ENCODE measurements at regions not wholly inside any gene's neighbourhood (a gene's known extent, or its start where the extent isn't known, plus 50 kb on each side); places are given as distances from the start of the nearest gene placed in this dataset.

DNA sequence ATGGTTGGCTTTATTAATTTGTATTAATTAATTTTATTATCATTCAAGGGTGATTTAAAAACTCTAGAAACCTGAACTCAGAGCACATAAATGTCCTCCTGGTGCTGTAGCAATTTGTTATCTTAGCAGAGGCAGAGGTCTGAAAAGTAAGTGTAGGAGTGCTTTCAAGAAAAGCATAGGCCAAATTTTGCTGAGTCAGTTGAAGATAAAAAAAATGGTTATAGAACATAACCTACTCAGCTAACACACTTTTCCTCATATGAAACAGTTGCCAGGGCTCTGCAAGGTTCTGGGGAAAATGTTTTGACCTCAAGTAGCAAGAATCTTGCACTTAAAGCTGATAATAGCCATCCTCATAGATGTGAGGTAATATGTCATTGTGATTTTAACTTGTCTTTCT, 53.5 kb upstream of the CHODL start:
- DNase-seq (ENCODE audit: extremely low read depth, low read depth): no peak
- TF ChIP-seq, protein P1, sequence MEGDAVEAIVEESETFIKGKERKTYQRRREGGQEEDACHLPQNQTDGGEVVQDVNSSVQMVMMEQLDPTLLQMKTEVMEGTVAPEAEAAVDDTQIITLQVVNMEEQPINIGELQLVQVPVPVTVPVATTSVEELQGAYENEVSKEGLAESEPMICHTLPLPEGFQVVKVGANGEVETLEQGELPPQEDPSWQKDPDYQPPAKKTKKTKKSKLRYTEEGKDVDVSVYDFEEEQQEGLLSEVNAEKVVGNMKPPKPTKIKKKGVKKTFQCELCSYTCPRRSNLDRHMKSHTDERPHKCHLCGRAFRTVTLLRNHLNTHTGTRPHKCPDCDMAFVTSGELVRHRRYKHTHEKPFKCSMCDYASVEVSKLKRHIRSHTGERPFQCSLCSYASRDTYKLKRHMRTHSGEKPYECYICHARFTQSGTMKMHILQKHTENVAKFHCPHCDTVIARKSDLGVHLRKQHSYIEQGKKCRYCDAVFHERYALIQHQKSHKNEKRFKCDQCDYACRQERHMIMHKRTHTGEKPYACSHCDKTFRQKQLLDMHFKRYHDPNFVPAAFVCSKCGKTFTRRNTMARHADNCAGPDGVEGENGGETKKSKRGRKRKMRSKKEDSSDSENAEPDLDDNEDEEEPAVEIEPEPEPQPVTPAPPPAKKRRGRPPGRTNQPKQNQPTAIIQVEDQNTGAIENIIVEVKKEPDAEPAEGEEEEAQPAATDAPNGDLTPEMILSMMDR (IDR thresholded peaks at IDR 0.05; ENCODE audit: low read depth, low read length): no peak

DNA sequence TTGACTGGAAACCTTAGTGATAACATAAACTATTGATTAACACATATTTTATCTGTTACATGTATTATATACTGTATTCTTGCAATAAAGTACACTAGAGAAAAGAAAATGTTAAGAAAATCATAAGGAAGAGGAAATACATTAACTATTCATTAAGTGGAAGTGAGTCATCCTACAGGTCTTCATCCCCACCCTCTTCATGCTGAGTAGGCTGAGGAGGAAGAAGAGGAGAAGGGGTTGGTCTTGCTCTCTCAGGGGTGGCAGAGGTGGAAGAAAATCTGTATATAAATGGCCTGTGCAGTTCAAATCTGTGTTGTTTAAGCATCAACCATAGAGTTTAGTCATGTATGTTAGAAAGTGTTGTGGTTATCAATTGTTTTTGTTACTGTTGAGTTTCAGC, 66.1 kb upstream of the CHODL start:
- no peak for DNase-seq (ENCODE audit: extremely low read depth, low read depth)
- TF ChIP-seq, protein P1 (IDR thresholded peaks at IDR 0.05; ENCODE audit: low read depth, low read length): no peak

DNA sequence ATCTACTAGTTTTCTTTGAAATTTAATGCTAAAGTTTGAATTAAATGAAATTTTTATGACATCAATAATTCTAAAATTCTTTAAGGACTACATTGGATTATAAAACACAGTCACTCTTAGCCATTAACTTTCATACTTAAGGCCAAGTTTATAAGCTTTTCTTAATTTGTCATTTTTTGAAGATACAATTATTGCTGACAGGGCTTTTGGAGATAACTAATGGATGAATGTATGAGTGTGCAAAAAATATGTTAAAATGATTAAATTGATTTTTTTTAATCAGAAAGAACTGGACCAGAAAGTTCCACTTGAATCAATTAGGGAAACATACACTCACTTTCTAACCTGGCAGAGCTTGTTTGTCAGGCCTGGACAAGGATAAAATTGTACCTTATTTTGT, 70.3 kb upstream of the CHODL start:
- TF ChIP-seq, protein P1 (IDR thresholded peaks at IDR 0.05; ENCODE audit: low read depth, low read length): no peak
- DNase-seq (ENCODE audit: extremely low read depth, low read depth): no peak

DNA sequence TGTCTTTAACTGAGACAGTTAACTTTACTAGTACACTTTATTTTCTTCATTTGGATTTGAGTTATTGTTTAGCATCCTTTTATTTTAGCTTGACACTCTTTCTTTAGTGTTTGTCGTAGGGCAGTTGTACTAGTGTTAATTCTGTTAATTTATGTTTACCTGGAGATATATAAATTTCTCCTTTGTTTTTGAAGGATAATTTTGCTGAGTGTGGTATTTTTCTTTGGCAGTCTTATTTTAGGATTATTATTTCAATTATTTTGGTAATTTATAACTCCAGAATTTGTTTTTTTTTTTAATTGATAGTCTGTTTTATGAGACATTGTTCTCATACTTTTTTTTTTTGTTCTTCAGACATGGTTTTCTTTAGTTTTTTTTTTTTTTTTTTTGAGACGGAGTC, 73.8 kb upstream of the CHODL start:
- DNase-seq (ENCODE audit: extremely low read depth, low read depth): no peak
- TF ChIP-seq, protein P1 (IDR thresholded peaks at IDR 0.05; ENCODE audit: low read depth, low read length): no peak

DNA sequence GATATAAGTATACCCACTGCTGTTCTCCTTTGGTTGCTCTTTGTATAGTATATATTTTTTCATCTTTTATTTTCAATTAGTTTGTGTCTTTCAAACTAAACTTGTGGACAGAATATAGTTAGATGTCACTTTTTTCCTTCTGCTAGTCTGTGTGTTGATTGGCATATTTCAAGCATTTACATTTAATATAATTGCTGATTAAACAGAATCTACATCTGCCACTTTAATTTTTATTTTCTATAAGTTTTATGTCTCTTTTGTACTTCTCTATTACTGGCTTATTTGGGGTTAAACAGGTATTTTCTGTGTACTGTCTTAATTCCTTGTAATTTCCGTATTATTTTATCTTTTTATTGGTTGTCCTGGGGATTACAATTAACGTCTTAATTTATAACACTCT, 74.4 kb upstream of the CHODL start:
- TF ChIP-seq, protein P1 (IDR thresholded peaks at IDR 0.05; ENCODE audit: low read depth, low read length): no peak
- no peak for DNase-seq (ENCODE audit: extremely low read depth, low read depth)

DNA sequence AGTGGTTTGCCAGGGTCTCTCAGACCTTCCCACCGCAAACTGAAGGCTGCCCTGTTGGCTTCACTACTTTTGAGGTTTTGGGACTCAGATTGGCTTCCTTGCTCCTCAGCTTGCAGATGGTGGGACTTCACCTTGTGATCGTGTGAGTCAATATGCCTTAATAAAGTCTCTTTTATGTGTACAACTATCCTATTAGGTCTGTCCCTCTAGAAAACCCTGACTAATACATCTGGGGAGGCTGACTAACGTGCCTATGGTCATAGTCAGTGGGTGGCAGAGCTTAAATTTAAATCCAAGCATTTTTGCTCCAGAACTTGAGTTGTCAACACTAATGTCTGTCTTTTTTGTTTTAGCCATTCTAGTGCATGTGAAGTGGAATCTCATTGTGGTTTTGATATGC, 76.5 kb upstream of the CHODL start:
- DNase-seq (ENCODE audit: extremely low read depth, low read depth): no peak
- TF ChIP-seq, protein P1 (IDR thresholded peaks at IDR 0.05; ENCODE audit: low read depth, low read length): no peak

DNA sequence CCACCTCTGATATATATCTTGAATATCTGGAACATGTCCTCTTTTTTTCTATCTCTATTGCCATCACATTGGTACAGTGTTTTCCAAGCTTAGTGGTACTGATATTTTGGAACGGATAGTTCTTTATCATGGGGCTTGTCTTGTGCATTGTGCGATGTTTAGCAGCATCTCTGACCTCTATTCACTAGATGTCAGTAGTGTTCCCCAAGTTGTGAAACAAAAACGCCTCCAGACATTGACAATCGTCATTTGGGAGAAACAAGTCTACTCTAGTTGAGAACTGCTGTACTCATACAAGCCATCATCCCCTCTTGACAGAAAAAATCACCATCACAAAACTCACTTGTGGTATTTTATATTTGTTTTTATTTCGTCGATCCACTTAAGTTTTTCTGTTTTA, 79.7 kb upstream of the CHODL start:
- DNase-seq (ENCODE audit: extremely low read depth, low read depth): no peak
- TF ChIP-seq, protein P1 (IDR thresholded peaks at IDR 0.05; ENCODE audit: low read depth, low read length): no peak

All from AG09319 (cell line).